ENCODE measurements at regions not wholly inside any gene's neighbourhood (a gene's known extent, or its start where the extent isn't known, plus 50 kb on each side); places are given as distances from the start of the nearest gene placed in this dataset.
"Not testable (repeated sequence)": the region's sequence is repeated elsewhere in the genome, so short reads cannot be mapped to it uniquely, and the experiment has no call there.

DNA sequence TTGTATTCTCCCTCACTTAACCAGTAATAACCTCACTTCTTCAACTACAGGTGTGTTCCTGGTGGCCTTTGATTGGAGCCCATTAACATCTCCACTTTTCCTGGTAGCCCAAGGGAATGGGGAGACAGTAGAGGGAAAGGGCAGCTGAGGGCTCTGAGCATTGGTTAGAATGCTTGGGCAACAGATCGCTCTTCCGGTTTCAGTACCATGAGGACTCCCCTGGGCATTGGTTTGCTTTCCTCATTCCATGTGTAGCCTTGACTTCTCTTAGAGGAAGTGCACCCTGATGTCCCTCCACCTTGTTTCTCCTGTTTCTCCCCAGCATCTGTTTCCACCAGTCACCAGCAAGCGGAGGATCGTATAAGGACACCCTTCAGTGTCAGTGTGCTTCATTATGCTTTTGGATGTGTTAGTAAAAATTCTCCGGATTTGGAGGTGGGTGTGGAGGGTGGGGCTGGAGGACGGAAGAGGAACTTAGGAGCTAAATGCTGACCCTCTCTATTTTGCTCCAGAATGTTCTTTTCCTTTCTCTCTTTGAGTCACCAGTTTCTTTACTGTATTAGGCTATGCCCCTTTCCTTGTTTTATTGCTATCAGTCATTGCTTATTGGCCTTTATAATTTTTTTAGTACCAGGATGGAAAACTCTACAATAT is 50.6 kb upstream of the ZNG1B start:
- H3K9me3 ChIP-seq (ENCODE audit: control insufficient read depth in 1 of 2, low read length in 2 of 2); H3K27ac Mint-ChIP-seq; POLR2A ChIA-PET (ENCODE audit: partially characterized antibody); H3K36me3 Mint-ChIP-seq; H3K4me3 ChIP-seq (ENCODE audit: low read length in 2 of 2); H3K36me3 ChIP-seq (ENCODE audit: insufficient read depth, low read length); H3K27ac ChIP-seq (ENCODE audit: low read depth, low read length); H3K9me3 Mint-ChIP-seq; H3K4me3 Mint-ChIP-seq; H3K27me3 ChIP-seq (ENCODE audit: insufficient read depth, low read length); DNase-seq; H3K27me3 Mint-ChIP-seq; H3K4me1 ChIP-seq (ENCODE audit: insufficient read depth, low read length); intact Hi-C loops (cut with micrococcal nuclease): not testable (repeated sequence)
- CTCF ChIA-PET (ENCODE audit: partially characterized antibody): interaction anchor here (2.1 kb wide), 2 partner anchors 16 to 183 kb away, joined by 5 to 7 read pairs; no protein-coding TSS in a partner anchor
- peaks cover 5 to 16% (median 10%) of the 10 kb centered on the region in 4 donors for H3K4me1 Mint-ChIP-seq

DNA sequence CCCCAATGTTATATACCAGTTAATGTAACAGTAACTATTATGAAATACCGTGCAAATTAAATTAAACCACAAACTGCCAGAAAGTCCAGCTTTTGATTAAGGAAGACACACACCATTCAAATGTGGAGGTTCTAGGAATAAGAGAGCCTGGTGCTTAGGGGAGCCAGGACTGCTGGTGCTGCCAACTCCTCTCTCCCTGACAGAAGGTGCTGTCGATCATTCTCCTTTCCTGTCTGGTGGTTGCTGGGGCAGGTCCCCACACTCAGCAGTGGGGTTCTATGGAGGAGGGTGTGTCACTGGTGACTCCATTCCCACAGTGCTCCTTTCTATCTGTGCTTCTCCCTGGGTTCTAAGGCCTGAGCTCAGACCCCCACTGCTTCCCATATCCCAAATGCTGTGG is 57.9 kb upstream of the ZNG1B start:
- H3K4me1 Mint-ChIP-seq; H3K36me3 ChIP-seq (ENCODE audit: insufficient read depth, low read length); H3K4me3 Mint-ChIP-seq; H3K27me3 ChIP-seq (ENCODE audit: insufficient read depth, low read length); H3K27ac Mint-ChIP-seq; H3K9me3 Mint-ChIP-seq; H3K9me3 ChIP-seq (ENCODE audit: control insufficient read depth in 1 of 2, low read length in 2 of 2); H3K27me3 Mint-ChIP-seq; H3K36me3 Mint-ChIP-seq; H3K4me3 ChIP-seq (ENCODE audit: low read length in 2 of 2); POLR2A ChIA-PET (ENCODE audit: partially characterized antibody); intact Hi-C loops (cut with micrococcal nuclease); H3K4me1 ChIP-seq (ENCODE audit: insufficient read depth, low read length); H3K27ac ChIP-seq (ENCODE audit: low read depth, low read length); DNase-seq: not testable (repeated sequence)
- CTCF ChIA-PET (ENCODE audit: partially characterized antibody): interaction anchor here (1.6 kb wide), 2 partner anchors 11 to 175 kb away, joined by 4 to 5 read pairs; no protein-coding TSS in a partner anchor

GRCh38 chr2:113376913-113377445 is 60.5 kb upstream of the ZNG1B start:
- H3K4me3 ChIP-seq (ENCODE audit: low read length in 2 of 2): no peak overlapping the region
- no peak for DNase-seq
- H3K4me1 ChIP-seq (ENCODE audit: insufficient read depth, low read length): no peaks in the 10 kb centered on the region
- H3K27me3 ChIP-seq (ENCODE audit: insufficient read depth, low read length): no peaks in the 10 kb centered on the region
- intact Hi-C loops (cut with micrococcal nuclease): no loop called here
- no peaks in the 10 kb centered on the region for H3K36me3 ChIP-seq (ENCODE audit: insufficient read depth, low read length)
- H3K27ac ChIP-seq (ENCODE audit: low read depth, low read length): no peak overlapping the region
- H3K4me3 Mint-ChIP-seq: no peak overlapping the region
- no peak overlapping the region for H3K27ac Mint-ChIP-seq
- no peaks in the 10 kb centered on the region for H3K9me3 ChIP-seq (ENCODE audit: control insufficient read depth in 1 of 2, low read length in 2 of 2)
- H3K9me3 Mint-ChIP-seq: no peaks in the 10 kb centered on the region
- no peaks in the 10 kb centered on the region for H3K36me3 Mint-ChIP-seq
- ChIA-PET POLR2A (ENCODE audit: partially characterized antibody) (no interaction called here), CTCF (ENCODE audit: partially characterized antibody) (no interaction called here)
- H3K27me3 Mint-ChIP-seq: peaks cover 9% of the 10 kb centered on the region in 2 donors
- H3K4me1 Mint-ChIP-seq: no peaks in the 10 kb centered on the region

DNA sequence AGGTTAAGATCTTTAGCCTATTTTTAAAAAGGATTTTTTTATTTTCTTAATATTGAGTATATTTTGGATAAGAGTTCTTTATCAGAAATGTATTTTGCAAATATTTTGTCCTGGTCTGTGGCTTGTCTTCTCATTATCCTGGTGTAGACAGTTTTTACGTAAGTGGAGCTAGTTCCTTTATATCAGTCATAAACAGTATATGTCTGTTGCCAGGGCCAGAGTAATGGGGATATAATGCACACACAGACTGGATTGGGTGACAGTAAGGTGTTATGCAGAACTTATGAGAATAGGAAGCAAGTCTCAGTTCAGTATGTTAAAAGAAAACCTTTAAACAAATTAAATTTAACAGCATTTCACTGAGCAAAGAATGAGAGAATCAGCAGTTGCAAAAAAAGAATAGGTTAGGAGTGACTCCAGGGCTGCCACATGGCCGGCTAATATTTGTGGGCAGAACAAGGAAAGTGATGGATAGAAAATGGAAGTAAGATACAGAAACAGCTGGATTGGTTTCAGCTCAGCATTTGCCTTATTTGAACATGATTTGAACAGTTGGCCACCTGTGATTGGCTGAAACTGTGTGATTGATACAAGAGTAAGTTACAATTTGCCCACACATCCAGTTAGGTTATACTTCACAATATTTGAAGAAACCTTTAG is 61.1 kb upstream of the ZNG1B start:
- peaks cover 9% of the 10 kb centered on the region in 2 donors for H3K27me3 Mint-ChIP-seq
- H3K4me1 Mint-ChIP-seq: no peaks in the 10 kb centered on the region
- H3K36me3 Mint-ChIP-seq: no peaks in the 10 kb centered on the region
- DNase-seq: no peak
- Histone ChIP-seq H3K9me3 (ENCODE audit: control insufficient read depth in 1 of 2, low read length in 2 of 2) (no peaks in the 10 kb centered on the region), H3K27me3 (ENCODE audit: insufficient read depth, low read length) (no peaks in the 10 kb centered on the region), H3K36me3 (ENCODE audit: insufficient read depth, low read length) (no peaks in the 10 kb centered on the region), H3K27ac (ENCODE audit: low read depth, low read length) (no peak overlapping the region), H3K4me3 (ENCODE audit: low read length in 2 of 2) (no peak overlapping the region), H3K4me1 (ENCODE audit: insufficient read depth, low read length) (no peaks in the 10 kb centered on the region)
- no peak overlapping the region for H3K27ac Mint-ChIP-seq
- ChIA-PET POLR2A (ENCODE audit: partially characterized antibody) (no interaction called here), CTCF (ENCODE audit: partially characterized antibody) (no interaction called here)
- intact Hi-C loops (cut with micrococcal nuclease): no loop called here
- H3K9me3 Mint-ChIP-seq: no peaks in the 10 kb centered on the region
- no peak overlapping the region for H3K4me3 Mint-ChIP-seq

DNA sequence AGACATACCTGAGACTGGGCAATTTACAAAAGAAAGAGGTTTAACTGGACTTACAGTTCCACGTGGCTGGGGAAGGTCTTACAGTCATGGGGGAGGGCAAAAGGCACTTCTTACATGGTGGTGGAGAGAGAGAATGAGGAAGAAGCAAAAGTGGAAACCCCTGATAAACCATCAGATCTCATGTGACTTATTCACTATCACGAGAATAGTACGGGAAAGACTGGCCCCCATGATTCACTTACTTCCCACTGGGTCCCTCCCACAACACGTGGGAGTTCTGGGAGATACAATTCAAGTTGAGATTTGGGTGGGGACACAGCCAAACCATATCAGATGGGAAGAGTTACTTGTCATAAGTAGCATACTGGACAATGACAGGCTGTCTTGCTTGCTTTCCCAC is 62.6 kb upstream of the ZNG1B start:
- H3K4me3 Mint-ChIP-seq; POLR2A ChIA-PET (ENCODE audit: partially characterized antibody); H3K27me3 ChIP-seq (ENCODE audit: insufficient read depth, low read length); H3K4me1 ChIP-seq (ENCODE audit: insufficient read depth, low read length); H3K27me3 Mint-ChIP-seq; H3K36me3 ChIP-seq (ENCODE audit: insufficient read depth, low read length); H3K27ac Mint-ChIP-seq; DNase-seq; H3K9me3 Mint-ChIP-seq; H3K4me1 Mint-ChIP-seq; H3K27ac ChIP-seq (ENCODE audit: low read depth, low read length); H3K36me3 Mint-ChIP-seq; CTCF ChIA-PET (ENCODE audit: partially characterized antibody); intact Hi-C loops (cut with micrococcal nuclease); H3K9me3 ChIP-seq (ENCODE audit: control insufficient read depth in 1 of 2, low read length in 2 of 2); H3K4me3 ChIP-seq (ENCODE audit: low read length in 2 of 2): not testable (repeated sequence)

GRCh38 chr2:113372258-113372834 is 65.1 kb upstream of the ZNG1B start:
- DNase-seq; H3K9me3 Mint-ChIP-seq; H3K27ac Mint-ChIP-seq; H3K27ac ChIP-seq (ENCODE audit: low read depth, low read length); POLR2A ChIA-PET (ENCODE audit: partially characterized antibody); H3K27me3 Mint-ChIP-seq; intact Hi-C loops (cut with micrococcal nuclease); H3K36me3 ChIP-seq (ENCODE audit: insufficient read depth, low read length); H3K36me3 Mint-ChIP-seq; H3K27me3 ChIP-seq (ENCODE audit: insufficient read depth, low read length); H3K4me3 Mint-ChIP-seq; H3K9me3 ChIP-seq (ENCODE audit: control insufficient read depth in 1 of 2, low read length in 2 of 2); H3K4me1 Mint-ChIP-seq; H3K4me3 ChIP-seq (ENCODE audit: low read length in 2 of 2); H3K4me1 ChIP-seq (ENCODE audit: insufficient read depth, low read length): not testable (repeated sequence)
- CTCF ChIA-PET (ENCODE audit: partially characterized antibody): interaction anchor here (0.9 to 3.8 kb wide), 5 partner anchors 124 to 235 kb away, joined by 3 to 90 read pairs (median 39); no protein-coding TSS in a partner anchor

GRCh38 chr2:113370478-113371091 is 66.9 kb upstream of the ZNG1B start:
- Histone ChIP-seq H3K36me3 (ENCODE audit: insufficient read depth, low read length) (no peaks in the 10 kb centered on the region), H3K27ac (ENCODE audit: low read depth, low read length) (no peak overlapping the region), H3K27me3 (ENCODE audit: insufficient read depth, low read length) (no peaks in the 10 kb centered on the region), H3K9me3 (ENCODE audit: control insufficient read depth in 1 of 2, low read length in 2 of 2) (no peaks in the 10 kb centered on the region), H3K4me1 (ENCODE audit: insufficient read depth, low read length) (no peaks in the 10 kb centered on the region), H3K4me3 (ENCODE audit: low read length in 2 of 2) (no peak overlapping the region)
- Mint-ChIP-seq H3K36me3 (no peaks in the 10 kb centered on the region), H3K9me3 (no peaks in the 10 kb centered on the region), H3K4me1 (peaks cover 0 to 5% (median 1%) of the 10 kb centered on the region in 4 donors), H3K27ac (peak overlapping the region in 2 of 7 donors; percentile 4 to 76), H3K27me3 (peaks cover 4 to 5% of the 10 kb centered on the region in 2 donors), H3K4me3 (no peak overlapping the region)
- intact Hi-C loops (cut with micrococcal nuclease): loop anchor here (1.0 kb wide), 3 partner anchors 121 to 233 kb away; no protein-coding TSS in a partner anchor
- ChIA-PET CTCF (ENCODE audit: partially characterized antibody) (interaction anchor here (0.7 to 3.8 kb wide), 26 partner anchors 13 to 339 kb away, joined by 3 to 90 read pairs (median 5); no protein-coding TSS in a partner anchor), POLR2A (ENCODE audit: partially characterized antibody) (interaction anchor here (0.8 to 1.2 kb wide), 2 partner anchors 116 to 167 kb away, joined by 3 to 4 read pairs; no protein-coding TSS in a partner anchor)
- DNase-seq: peak; percentile 61 to 70 (median 66)
